ENCODE measurements at regions not wholly inside any gene's neighbourhood (a gene's known extent, or its start where the extent isn't known, plus 50 kb on each side); places are given as distances from the start of the nearest gene placed in this dataset.

- no peak for TF ChIP-seq EZH2phosphoT487 (IDR thresholded peaks at IDR 0.05; ENCODE audit: unreplicated experiment)
- no peak for TF ChIP-seq STAT1 (IDR thresholded peaks at IDR 0.05; ENCODE audit: unreplicated experiment)
- TF ChIP-seq CREB1 (CRISPR knock-in tag; IDR thresholded peaks at IDR 0.05; ENCODE audit: low read depth): no peak
- TF ChIP-seq CTCF (conservative IDR thresholded peaks at IDR 0.05; ENCODE audit: low read depth in 2 of 2): no peak
- TF ChIP-seq JUNB (IDR thresholded peaks at IDR 0.05; ENCODE audit: unreplicated experiment): no peak
- TF ChIP-seq ZNF114 (CRISPR knock-in tag; IDR thresholded peaks at IDR 0.05): no peak
Observed at GRCh38 chr15:95319242-95319641, 1011.3 kb upstream of the NR2F2 start (continued).

- Histone ChIP-seq H3K4me2 (no peak overlapping the region), H3K4me1 (ENCODE audit: insufficient read depth) (peaks cover 6% of the 10 kb centered on the region; the same call in 1 of the 2 replicates), H3K36me3 (ENCODE audit: insufficient read depth) (no peaks in the 10 kb centered on the region), H4K20me1 (replicated peaks; ENCODE audit: insufficient read depth) (no peaks in the 10 kb centered on the region), H3F3A (replicated peaks; ENCODE audit: low read depth) (no peaks in the 10 kb centered on the region), H3K27ac (ENCODE audit: low read depth) (no peak overlapping the region), H2AFZ (no peak overlapping the region), H3K79me2 (replicated peaks; ENCODE audit: insufficient read depth) (no peaks in the 10 kb centered on the region), H3K9me2 (ENCODE audit: insufficient read depth) (no peaks in the 10 kb centered on the region), H3K27me3 (ENCODE audit: insufficient read depth) (peaks cover 27% of the 10 kb centered on the region), H3K4me3 (no peak overlapping the region)
- Mint-ChIP-seq H3K27ac (no peak overlapping the region), H3K4me3 (no peak overlapping the region), H3K4me1 (peaks cover 5% of the 10 kb centered on the region; the same call in 1 of the 3 replicates), H3K9me3 (no peaks in the 10 kb centered on the region), H3K36me3 (ENCODE audit: low read depth) (no peaks in the 10 kb centered on the region), H3K27me3 (ENCODE audit: insufficient read depth, low read depth, poor library complexity) (peaks cover 4% of the 10 kb centered on the region)
- DNase-seq (ENCODE audit: low spot score): no peak
- no peak for ATAC-seq
- no peak for TF ChIP-seq POLR2AphosphoS5 (IDR thresholded peaks at IDR 0.05; ENCODE audit: low read depth)
- no peak for TF ChIP-seq ZNF462 (CRISPR knock-in tag; IDR thresholded peaks at IDR 0.05)
- no peak for TF ChIP-seq CTCF (conservative IDR thresholded peaks at IDR 0.05; ENCODE audit: low read depth in 2 of 2)
- no peak for TF ChIP-seq ETS1 (IDR thresholded peaks at IDR 0.05)
- TF ChIP-seq EZH2 (IDR thresholded peaks at IDR 0.05; ENCODE audit: low read depth, unreplicated experiment): no peak
Observed at GRCh38 chr15:95323796-95324195, 1006.7 kb upstream of the NR2F2 start.
